Urothelium cell line (cell line): ENCODE measurements at regions not wholly inside any gene's neighbourhood (a gene's known extent, or its start where the extent isn't known, plus 50 kb on each side); places are given as distances from the start of the nearest gene placed in this dataset.

Experiments
- DNase-seq: peaks from one replicate; pipeline ENCODE4 v3.0.0; 2011; ENCODE audit warnings: low spot score, mixed read lengths
- FAIRE-seq: peaks from 2 replicates; lab custom pipeline; 2011; peaks lifted over from hg19 to GRCh38; lab: Jason Lieb, UNC

DNA sequence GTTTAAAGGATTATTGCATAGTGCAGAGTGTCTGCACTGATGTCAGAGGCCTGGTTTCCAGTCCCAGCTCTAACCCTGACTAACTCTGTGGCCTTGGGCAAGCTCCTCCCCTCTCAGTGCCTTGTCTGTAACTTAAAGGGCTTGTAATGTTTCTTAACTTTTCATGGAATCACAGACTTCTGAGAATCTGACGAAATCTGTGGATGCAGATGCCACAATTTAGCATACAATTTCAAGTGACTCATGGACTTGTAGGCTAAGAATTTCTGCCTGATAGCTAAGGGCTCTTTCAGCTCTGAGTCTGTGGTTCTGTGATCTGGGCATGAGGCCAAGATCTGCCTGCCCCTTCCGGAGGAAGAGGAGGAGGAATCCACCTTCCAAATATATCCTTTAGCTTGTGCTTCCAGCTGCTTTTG lies 236.9 kb downstream of the AR start:
- DNase-seq (peak; percentile 78), FAIRE-seq (no peak)

DNA sequence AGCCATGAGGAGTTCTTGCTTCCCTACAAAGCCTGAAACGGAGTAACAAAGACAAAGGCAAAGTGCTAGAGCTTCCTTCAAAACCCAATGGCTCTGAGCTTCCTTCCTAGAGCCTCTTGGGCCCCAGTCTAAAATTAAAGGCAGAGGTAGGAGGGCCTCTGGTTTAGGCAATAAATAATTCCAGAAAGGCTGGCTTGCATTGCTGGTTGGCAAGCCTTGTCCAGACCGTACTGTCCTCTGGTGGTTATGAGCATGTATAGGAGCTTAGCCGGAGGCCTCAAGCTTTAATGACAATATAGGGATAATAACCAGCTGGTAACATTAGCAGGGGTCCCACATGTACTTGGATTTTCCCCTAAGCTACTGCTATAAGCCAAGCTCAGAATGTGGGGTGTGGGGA lies 237.3 kb downstream of the AR start:
- no peak for DNase-seq

GRCh38 chrX:67784712-67785111 lies 240.9 kb downstream of the AR start:
- no peak for DNase-seq
- FAIRE-seq = no peak

More for the DNA sequence above, 237.3 kb downstream of the AR start:
- no peak for FAIRE-seq

GRCh38 chrX:67787196-67787595 lies 243.4 kb downstream of the AR start:
- DNase-seq = no peak

GRCh38 chrX:67789536-67789935 lies 245.7 kb downstream of the AR start:
- DNase-seq = no peak
- no peak for FAIRE-seq

More at GRCh38 chrX:67787196-67787595, 243.4 kb downstream of the AR start:
- FAIRE-seq = no peak
